ENCODE measurements at regions not wholly inside any gene's neighbourhood (a gene's known extent, or its start where the extent isn't known, plus 50 kb on each side); places are given as distances from the start of the nearest gene placed in this dataset.

GRCh38 chr2:53170466-53170865, 597.1 kb upstream of the CHAC2 start:
- DNase-seq: no peak
- Mint-ChIP-seq H3K27ac (no peak overlapping the region), H3K36me3 (ENCODE audit: low read depth) (no peaks in the 10 kb centered on the region), H3K9me3 (no peaks in the 10 kb centered on the region), H3K4me1 (ENCODE audit: low read depth) (no peaks in the 10 kb centered on the region), H3K4me3 (no peak overlapping the region), H3K27me3 (no peaks in the 10 kb centered on the region)
- ChIA-PET POLR2A (no interaction called here), CTCF (no interaction called here)
- ATAC-seq: no peak
- intact Hi-C loops (cut with micrococcal nuclease): no loop called here
- no peak for TF ChIP-seq CTCF (IDR thresholded peaks at IDR 0.05)

GRCh38 chr2:53167227-53167626, 600.4 kb upstream of the CHAC2 start:
- ChIA-PET CTCF (no interaction called here), POLR2A (no interaction called here)
- Mint-ChIP-seq H3K4me3 (no peak overlapping the region), H3K4me1 (ENCODE audit: low read depth) (no peaks in the 10 kb centered on the region), H3K27ac (no peak overlapping the region), H3K9me3 (no peaks in the 10 kb centered on the region), H3K27me3 (no peaks in the 10 kb centered on the region), H3K36me3 (ENCODE audit: low read depth) (no peaks in the 10 kb centered on the region)
- ATAC-seq (no peak), DNase-seq (no peak)
- TF ChIP-seq CTCF (IDR thresholded peaks at IDR 0.05): no peak
- intact Hi-C loops (cut with micrococcal nuclease): no loop called here

GRCh38 chr2:53150146-53150545, 617.5 kb upstream of the CHAC2 start:
- Mint-ChIP-seq H3K4me1 (ENCODE audit: low read depth) (no peaks in the 10 kb centered on the region), H3K27ac (no peak overlapping the region), H3K4me3 (no peak overlapping the region), H3K36me3 (ENCODE audit: low read depth) (no peaks in the 10 kb centered on the region), H3K9me3 (no peaks in the 10 kb centered on the region), H3K27me3 (no peaks in the 10 kb centered on the region)
- no peak for TF ChIP-seq CTCF (IDR thresholded peaks at IDR 0.05)
- CTCF ChIA-PET: no interaction called here
- POLR2A ChIA-PET: no interaction called here
- ATAC-seq (no peak), DNase-seq (no peak)
- intact Hi-C loops (cut with micrococcal nuclease): no loop called here

- DNase-seq (no peak), ATAC-seq (no peak)
- no peak overlapping the region for H3K4me3 Mint-ChIP-seq
- TF ChIP-seq CTCF (IDR thresholded peaks at IDR 0.05): no peak
- H3K36me3 Mint-ChIP-seq (ENCODE audit: low read depth): no peaks in the 10 kb centered on the region
- H3K4me1 Mint-ChIP-seq (ENCODE audit: low read depth): no peaks in the 10 kb centered on the region
- H3K27ac Mint-ChIP-seq: no peak overlapping the region
- intact Hi-C loops (cut with micrococcal nuclease): no loop called here
- no peaks in the 10 kb centered on the region for H3K27me3 Mint-ChIP-seq
- H3K9me3 Mint-ChIP-seq: no peaks in the 10 kb centered on the region
- CTCF ChIA-PET: no interaction called here
- POLR2A ChIA-PET: no interaction called here
Measured at GRCh38 chr2:53148221-53148620, 619.4 kb upstream of the CHAC2 start.

GRCh38 chr2:53131416-53131815, 636.2 kb upstream of the CHAC2 start:
- no peak for ATAC-seq
- CTCF ChIA-PET: no interaction called here

More at GRCh38 chr2:53131416-53131815, 636.2 kb upstream of the CHAC2 start:
- Mint-ChIP-seq H3K27me3 (no peaks in the 10 kb centered on the region), H3K4me3 (no peak overlapping the region), H3K9me3 (no peaks in the 10 kb centered on the region), H3K27ac (no peak overlapping the region), H3K36me3 (ENCODE audit: low read depth) (no peaks in the 10 kb centered on the region), H3K4me1 (ENCODE audit: low read depth) (no peaks in the 10 kb centered on the region)
- DNase-seq: no peak
- intact Hi-C loops (cut with micrococcal nuclease): no loop called here
- POLR2A ChIA-PET: no interaction called here
- no peak for TF ChIP-seq CTCF (IDR thresholded peaks at IDR 0.05)
